NOMO-1 treated with DMSO at 0.1 percent for 48 hours (cell line): ENCODE measurements at regions not wholly inside any gene's neighbourhood (a gene's known extent, or its start where the extent isn't known, plus 50 kb on each side); places are given as distances from the start of the nearest gene placed in this dataset.

Experiments used
- DNase-seq: peaks from one replicate; lab custom pipeline; 2025; ENCODE audit not compliant: unreplicated experiment; lab: John Stamatoyannopoulos, UW

DNA sequence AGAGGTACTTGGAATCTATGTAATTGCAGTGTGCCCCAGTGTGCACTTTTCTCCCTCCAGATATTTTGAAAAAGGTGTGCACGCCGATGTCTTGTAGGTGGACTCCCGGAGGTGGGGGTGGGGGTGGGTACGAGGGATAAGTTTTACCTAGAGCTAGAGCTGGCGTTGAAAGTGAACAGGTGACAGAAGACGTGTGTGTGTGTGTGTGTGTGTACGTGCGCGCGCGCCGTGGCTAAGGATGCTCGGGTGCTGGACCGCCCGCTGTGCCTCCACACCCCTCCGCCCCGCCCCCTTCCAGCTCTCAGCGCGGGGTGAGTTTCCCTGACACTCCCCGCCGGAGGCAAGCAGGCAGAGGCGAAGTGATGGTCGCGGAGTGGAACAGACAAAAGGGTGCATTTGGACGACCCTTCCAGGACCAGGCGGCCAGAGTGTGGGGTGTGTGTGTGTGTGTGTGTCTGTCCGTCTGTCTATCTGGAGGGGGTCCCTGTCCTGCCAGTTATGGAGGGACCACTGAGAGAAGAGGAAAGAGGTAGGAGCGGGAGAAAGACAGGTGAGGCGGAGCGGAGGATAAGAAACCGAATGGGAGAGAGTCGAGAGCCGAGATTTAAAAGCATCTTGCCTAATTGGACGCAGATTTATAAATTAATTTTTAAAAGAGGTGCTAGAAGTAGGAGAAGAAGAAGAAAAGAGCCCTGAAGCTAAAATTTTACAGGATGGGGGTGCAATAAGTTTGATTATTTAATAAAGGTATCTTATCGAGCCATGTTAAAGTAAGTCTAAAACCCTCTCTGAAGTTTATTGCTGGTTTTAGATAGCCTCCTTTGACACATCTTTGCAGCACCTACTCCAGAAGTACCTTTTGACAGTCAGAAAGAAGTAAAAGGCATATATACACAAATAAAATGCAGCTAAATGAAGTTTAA is 335.8 kb upstream of the THRB start:
- no peak for DNase-seq

DNA sequence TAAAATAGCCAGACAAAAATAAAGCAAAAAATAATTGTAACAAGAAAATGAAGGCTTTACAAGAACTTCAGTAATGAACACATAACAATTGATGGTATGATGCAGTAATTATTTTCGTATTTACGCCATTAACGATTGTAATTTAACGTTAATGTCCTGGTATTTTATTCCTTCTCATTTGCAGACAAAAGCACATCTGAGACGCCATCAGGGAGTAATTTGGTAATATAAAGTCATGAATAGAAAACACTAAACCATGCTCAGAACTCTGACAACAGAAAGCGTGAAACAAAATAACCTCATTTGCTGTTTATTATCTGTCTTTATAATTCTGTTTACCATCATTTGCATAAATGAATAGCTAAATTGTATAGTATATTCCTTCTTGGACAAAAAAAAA is 336.6 kb upstream of the THRB start:
- no peak for DNase-seq

DNA sequence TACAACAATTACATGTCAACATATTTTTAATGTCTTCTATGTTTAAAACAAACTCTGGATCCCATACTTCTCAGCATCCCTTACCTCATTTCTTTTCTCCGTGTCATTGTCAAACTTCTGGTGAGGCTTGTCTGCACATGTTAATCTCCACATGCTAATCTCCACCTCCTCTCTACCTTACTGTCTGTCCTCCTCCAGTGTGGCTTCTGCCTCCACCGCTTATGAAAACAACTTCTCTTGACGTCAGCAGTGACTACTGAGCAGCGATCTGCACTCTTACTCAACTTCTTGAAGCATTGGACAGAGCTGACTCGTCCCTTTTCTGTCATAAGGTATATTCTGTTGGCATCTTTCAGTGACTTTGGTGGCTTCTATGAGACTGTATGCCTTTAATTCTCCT is 338.2 kb upstream of the THRB start:
- no peak for DNase-seq

DNA sequence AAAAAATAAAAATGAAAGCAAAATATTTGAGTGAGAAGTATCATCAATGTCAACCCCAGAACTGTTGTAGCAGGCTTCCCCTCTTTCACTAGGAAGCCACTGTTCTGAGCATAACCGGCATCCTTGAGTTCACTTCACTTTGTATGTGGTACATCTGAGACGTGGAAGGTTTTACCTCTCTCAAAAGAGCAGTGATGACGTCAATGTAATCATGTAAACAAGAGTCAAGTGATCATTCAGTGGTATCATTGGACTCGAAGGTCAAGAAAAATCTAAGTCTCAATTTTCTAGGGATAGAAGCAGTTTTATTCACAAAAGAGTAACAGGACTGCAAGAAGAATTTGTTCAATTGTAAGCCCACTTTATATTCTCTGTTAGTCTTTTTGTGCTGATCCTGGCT is 339.8 kb upstream of the THRB start:
- DNase-seq: no peak

DNA sequence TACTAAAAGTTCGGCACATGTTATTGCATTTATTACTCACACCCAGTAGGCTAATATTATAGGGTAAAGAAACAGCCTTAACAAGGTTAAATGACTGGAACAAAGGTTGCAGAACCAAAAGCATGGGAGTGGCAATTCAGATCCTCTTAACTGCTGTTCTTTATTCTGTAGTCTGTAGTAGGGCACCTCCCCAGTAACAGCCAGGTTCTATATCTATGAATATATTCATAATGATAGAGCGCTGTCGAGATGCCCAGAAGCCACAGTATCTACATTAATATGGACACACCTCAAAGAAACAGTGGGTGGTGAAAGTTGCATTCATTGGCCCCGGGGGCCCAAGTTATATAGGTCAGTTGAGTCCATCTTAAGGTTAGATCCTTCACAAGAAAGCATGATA is 340.9 kb upstream of the THRB start:
- no peak for DNase-seq

GRCh38 chr3:24837601-24838000 is 343.0 kb upstream of the THRB start:
- DNase-seq: no peak

GRCh38 chr3:24838533-24838932 is 343.9 kb upstream of the THRB start:
- no peak for DNase-seq

GRCh38 chr3:24843955-24844354 is 349.3 kb upstream of the THRB start:
- no peak for DNase-seq

DNA sequence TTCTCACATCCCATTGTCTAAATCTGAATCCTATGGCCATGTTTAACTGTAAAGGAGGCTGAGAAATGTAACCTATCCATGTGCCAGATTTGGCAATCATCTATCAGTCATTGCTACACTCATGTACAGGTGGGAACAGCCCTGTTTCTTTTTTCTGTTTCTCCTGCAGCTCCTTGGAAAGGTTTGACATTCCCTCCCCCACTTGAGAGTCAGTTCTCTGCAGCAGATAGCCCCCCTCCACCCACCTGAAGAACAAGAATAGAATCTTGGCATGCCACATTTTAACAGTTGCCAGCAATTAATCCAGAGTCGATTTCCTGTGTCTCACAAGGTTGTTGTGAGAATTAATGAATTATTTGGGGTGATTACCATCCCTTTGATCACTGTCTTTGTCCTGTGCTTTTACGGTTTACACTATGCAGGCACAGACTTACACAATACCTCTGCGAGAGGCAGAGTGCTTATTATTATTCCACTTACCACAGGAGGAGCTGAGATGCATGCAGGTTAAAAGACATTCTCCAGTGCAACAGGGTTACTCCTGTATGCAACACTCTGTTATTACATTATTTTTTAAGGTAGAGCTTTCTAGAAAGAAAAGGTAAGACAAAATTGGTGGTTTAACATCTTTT is 351.0 kb upstream of the THRB start:
- no peak for DNase-seq

DNA sequence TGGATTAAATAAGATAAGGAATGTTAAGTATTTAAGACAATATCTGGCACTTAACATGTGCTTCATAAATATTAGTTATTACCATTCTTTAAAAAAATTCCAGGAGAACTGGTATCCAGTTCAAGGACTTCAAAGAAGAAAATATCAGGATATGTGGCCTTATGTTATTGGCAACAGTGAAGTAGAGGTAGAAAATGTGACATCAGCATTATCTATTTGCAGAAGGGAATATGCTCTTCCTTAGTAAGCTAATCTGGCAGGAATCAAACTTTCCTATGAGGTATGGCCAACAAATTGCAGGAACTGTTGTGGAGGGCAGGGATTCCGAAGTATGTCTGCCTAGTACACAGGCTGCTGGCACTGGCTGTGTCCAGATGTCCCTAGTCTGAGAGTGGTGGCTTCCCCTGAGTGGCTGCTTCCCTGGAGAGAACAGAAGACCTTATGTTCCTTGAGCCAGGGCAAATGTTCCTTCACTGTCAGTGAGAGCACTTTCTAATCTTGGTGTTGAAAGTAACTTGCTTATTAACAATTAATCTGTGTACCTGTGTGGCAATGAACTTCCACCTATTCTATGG is 351.7 kb upstream of the THRB start:
- no peak for DNase-seq

- DNase-seq: no peak
Observed at GRCh38 chr3:24850245-24850644, 355.6 kb upstream of the THRB start.

GRCh38 chr3:24853685-24854490 is 359.2 kb upstream of the THRB start:
- DNase-seq: no peak

GRCh38 chr3:24854748-24855147 is 360.1 kb upstream of the THRB start:
- no peak for DNase-seq

DNA sequence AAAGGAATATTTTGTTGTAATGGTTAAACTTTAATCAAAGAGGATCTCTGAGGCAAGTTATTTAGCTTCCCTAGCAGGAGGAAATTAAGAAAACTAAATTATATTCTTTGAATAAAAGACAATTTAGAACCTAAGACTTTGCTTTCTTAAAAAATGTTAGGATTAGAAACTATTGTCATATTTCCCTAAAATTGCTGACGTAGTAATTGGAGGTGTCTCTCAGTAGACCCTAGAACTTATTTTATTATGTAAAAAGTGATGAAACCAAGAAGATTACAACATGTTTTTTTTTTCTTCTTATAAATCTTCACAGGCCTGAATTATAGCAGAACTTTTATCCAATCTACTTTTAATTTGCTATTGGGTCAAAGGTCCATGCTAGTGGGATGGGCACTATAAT is 363.3 kb upstream of the THRB start:
- no peak for DNase-seq

DNA sequence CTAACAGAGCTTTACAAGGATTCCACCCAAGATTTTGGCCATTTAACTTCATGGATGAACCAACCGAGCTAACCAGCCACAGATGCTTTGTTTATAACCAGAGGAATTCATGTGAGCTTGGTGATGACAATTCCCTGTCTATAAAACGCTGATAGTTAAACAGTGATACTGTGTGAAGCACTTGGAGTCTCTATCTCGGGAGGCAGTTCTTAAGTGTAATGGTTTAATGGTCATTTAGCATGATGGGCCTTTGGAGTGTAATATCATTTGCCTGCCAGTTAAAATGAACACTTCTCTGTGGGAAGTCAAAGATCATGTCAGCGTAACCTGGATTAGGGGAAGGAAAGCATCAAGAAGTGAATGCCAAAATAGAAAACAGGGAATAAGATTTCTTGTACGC is 368.6 kb upstream of the THRB start:
- DNase-seq: no peak

GRCh38 chr3:24867783-24868182 is 373.1 kb upstream of the THRB start:
- DNase-seq: no peak

DNA sequence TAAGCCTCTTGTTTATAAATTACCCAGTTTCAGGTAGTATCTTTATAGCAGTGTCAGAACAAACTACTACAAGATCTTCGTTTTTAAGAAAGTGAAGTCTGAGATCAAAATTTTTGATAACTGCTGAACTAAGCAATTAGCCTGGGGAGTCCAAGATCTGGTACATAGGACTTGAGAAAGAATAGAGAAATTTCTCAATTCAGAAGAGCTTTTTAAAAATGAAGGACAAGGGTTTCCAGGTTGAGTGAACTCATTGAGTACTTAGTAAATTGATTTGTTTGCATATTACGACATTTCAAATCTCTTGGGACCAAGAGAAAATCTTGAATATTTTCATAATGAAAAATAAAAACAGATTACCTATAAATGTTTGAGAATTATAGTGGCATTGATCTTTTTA is 386.6 kb upstream of the THRB start:
- DNase-seq: no peak

- DNase-seq: no peak
Observed at GRCh38 chr3:24886501-24886900, 391.9 kb upstream of the THRB start.

DNA sequence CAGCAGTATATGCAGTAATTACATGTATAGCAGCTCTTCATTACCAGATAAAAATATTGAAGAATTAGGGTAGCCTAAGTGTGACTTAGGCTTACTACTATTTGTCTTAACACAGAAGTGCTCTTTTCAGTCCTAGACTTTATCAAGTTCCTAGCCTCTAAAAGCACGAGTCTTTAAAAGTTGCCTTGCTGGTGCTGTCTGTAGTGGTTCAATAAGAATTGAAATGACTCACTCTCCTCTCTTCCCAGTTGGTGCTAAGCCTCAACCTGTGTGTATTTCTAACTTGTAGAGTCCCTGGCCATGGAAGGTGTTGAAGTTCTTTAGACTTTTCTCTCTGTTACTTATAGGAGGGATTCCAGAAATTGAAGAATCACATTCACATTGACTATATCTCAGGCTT is 395.4 kb upstream of the THRB start:
- no peak for DNase-seq

GRCh38 chr3:24899373-24899772 is 404.7 kb upstream of the THRB start:
- DNase-seq: no peak

GRCh38 chr3:24899901-24900603 is 405.4 kb upstream of the THRB start:
- DNase-seq: no peak
